T-helper 1 cell treated with Interleukin-12 subunit alpha and Interleukin-12 subunit beta and Interleukin-4 antibody, amounts not matched to agents 30 μg/mL and 1 μg/mL, for 36 hours (primary cell): ENCODE measurements at regions not wholly inside any gene's neighbourhood (a gene's known extent, or its start where the extent isn't known, plus 50 kb on each side); places are given as distances from the start of the nearest gene placed in this dataset.
"Not testable (repeated sequence)": the region's sequence is repeated elsewhere in the genome, so short reads cannot be mapped to it uniquely, and the experiment has no call there.

ENCODE experiments used
- H3K27ac Mint-ChIP-seq: one replicate; pipeline ENCODE4 v1.8.0; 2021; ENCODE audit warnings: mild to moderate bottlenecking, mixed read lengths
- H3K27me3 Mint-ChIP-seq: one replicate; pipeline ENCODE4 v1.8.0; 2021; ENCODE audit warnings: low read depth, mixed read lengths
- H3K36me3 Mint-ChIP-seq: one replicate; pipeline ENCODE4 v1.8.0; 2021; ENCODE audit warnings: low read depth, mixed read lengths
- H3K4me1 Mint-ChIP-seq: one replicate; pipeline ENCODE4 v1.8.0; 2021; ENCODE audit warnings: low read depth, mixed read lengths
- H3K4me3 Mint-ChIP-seq: one replicate; pipeline ENCODE4 v1.8.0; 2021; ENCODE audit warnings: mild to moderate bottlenecking, moderate library complexity, mixed read lengths
- H3K9me3 Mint-ChIP-seq: one replicate; pipeline ENCODE4 v1.8.0; 2021; ENCODE audit warnings: mixed read lengths

- no peaks in the 10 kb centered on the region for H3K36me3 Mint-ChIP-seq
- no peaks in the 10 kb centered on the region for H3K27me3 Mint-ChIP-seq
- no peak overlapping the region for H3K27ac Mint-ChIP-seq
- H3K4me3 Mint-ChIP-seq: no peak overlapping the region
- no peaks in the 10 kb centered on the region for H3K9me3 Mint-ChIP-seq
- H3K4me1 Mint-ChIP-seq: no peaks in the 10 kb centered on the region
These were observed 201.8 kb downstream of the SIPA1L2 start for GRCh38 chr1:232428036-232428645.

- Mint-ChIP-seq H3K4me3 (no peak overlapping the region), H3K27me3 (no peaks in the 10 kb centered on the region)
These were observed 203.1 kb downstream of the SIPA1L2 start for GRCh38 chr1:232426801-232427200.

GRCh38 chr1:232425421-232425820 is 204.5 kb downstream of the SIPA1L2 start:
- Mint-ChIP-seq H3K27ac (no peak overlapping the region), H3K36me3 (no peaks in the 10 kb centered on the region), H3K4me1 (peaks cover 2% of the 10 kb centered on the region), H3K9me3 (no peaks in the 10 kb centered on the region), H3K27me3 (no peaks in the 10 kb centered on the region), H3K4me3 (no peak overlapping the region)

More at GRCh38 chr1:232426801-232427200, 203.1 kb downstream of the SIPA1L2 start:
- Mint-ChIP-seq H3K9me3 (no peaks in the 10 kb centered on the region), H3K36me3 (no peaks in the 10 kb centered on the region), H3K27ac (no peak overlapping the region), H3K4me1 (peaks cover 2% of the 10 kb centered on the region)

DNA sequence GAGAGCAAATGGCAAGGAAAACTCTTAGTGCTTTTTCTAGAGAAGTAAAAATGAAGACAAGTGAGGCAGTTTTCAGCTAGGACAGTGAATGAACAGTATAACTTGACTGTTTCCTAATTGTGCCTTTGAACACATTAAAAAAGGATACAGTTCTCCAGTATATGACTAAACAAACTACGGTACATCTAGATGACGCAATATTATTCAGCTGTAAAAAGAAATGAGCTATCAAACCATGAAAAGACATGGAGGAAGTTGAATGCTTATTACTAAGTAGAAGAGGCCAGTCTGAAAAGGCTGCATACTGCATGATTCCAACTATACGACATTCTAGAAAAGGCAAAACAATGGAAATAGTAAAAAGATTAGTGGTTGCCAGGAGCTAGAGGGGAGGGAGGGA is 206.3 kb downstream of the SIPA1L2 start:
- H3K36me3 Mint-ChIP-seq: no peaks in the 10 kb centered on the region
- H3K27me3 Mint-ChIP-seq: no peaks in the 10 kb centered on the region
- no peak overlapping the region for H3K4me3 Mint-ChIP-seq
- H3K27ac Mint-ChIP-seq: no peak overlapping the region
- H3K4me1 Mint-ChIP-seq: peaks cover 2% of the 10 kb centered on the region
- H3K9me3 Mint-ChIP-seq: no peaks in the 10 kb centered on the region

GRCh38 chr1:232422898-232423297 is 207.0 kb downstream of the SIPA1L2 start:
- Mint-ChIP-seq H3K27ac (no peak overlapping the region), H3K9me3 (no peaks in the 10 kb centered on the region), H3K36me3 (no peaks in the 10 kb centered on the region), H3K4me1 (peaks cover 2% of the 10 kb centered on the region), H3K4me3 (no peak overlapping the region), H3K27me3 (no peaks in the 10 kb centered on the region)

DNA sequence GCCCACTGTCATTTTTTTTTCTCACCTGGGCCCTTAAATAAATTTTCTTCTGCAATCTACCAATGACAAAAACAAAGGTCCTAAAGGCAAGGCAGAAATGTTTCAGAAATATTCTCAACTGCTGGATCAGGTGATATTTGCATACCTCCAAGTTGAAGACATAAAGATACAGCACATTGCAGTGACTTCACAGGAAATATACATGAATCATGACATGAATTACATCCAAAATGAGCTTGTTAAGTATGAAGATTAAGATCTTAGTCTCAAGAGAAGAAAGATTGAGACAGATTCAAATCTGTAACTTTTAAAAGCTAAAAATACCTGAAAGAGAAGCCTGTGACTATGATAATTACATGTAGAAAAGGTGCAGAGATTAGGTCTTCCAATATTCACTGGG is 207.8 kb downstream of the SIPA1L2 start:
- Mint-ChIP-seq H3K27me3 (no peaks in the 10 kb centered on the region), H3K4me1 (peaks cover 2% of the 10 kb centered on the region), H3K36me3 (no peaks in the 10 kb centered on the region), H3K4me3 (no peak overlapping the region), H3K9me3 (no peaks in the 10 kb centered on the region), H3K27ac (no peak overlapping the region)

GRCh38 chr1:232421143-232421796 is 208.7 kb downstream of the SIPA1L2 start:
- Mint-ChIP-seq H3K9me3 (no peaks in the 10 kb centered on the region), H3K36me3 (no peaks in the 10 kb centered on the region), H3K4me1 (peaks cover 2% of the 10 kb centered on the region), H3K4me3 (no peak overlapping the region), H3K27me3 (no peaks in the 10 kb centered on the region), H3K27ac (no peak overlapping the region)

GRCh38 chr1:232417636-232418248 is 212.2 kb downstream of the SIPA1L2 start:
- H3K36me3 Mint-ChIP-seq: no peaks in the 10 kb centered on the region

GRCh38 chr1:232416026-232416568 is 213.8 kb downstream of the SIPA1L2 start:
- Mint-ChIP-seq H3K9me3 (no peaks in the 10 kb centered on the region), H3K27ac (no peak overlapping the region), H3K4me3 (no peak overlapping the region), H3K4me1 (no peaks in the 10 kb centered on the region), H3K27me3 (no peaks in the 10 kb centered on the region), H3K36me3 (no peaks in the 10 kb centered on the region)

More at GRCh38 chr1:232417636-232418248, 212.2 kb downstream of the SIPA1L2 start:
- Mint-ChIP-seq H3K27ac (no peak overlapping the region), H3K9me3 (no peaks in the 10 kb centered on the region), H3K4me3 (no peak overlapping the region), H3K27me3 (no peaks in the 10 kb centered on the region), H3K4me1 (peaks cover 2% of the 10 kb centered on the region)

DNA sequence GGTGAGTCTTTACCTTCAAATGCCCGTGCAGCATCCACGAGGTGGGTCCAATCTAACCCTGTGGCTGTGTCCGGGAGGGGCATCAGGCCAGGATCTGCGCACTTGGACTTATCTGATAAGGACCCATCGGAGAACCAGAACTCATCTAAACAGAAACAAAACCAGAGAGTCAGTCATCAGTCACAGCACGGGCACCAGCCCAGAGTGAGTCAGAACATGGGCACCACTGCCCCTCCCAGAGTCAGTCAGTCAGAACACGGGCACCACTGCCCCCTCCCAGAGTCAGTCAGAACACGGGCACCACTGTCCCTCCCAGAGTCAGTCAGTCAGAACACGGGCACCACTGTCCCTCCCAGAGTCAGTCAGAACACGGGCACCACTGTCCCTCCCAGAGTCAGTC is 214.5 kb downstream of the SIPA1L2 start:
- H3K27ac Mint-ChIP-seq, H3K36me3 Mint-ChIP-seq, H3K4me1 Mint-ChIP-seq, H3K27me3 Mint-ChIP-seq, H3K9me3 Mint-ChIP-seq, H3K4me3 Mint-ChIP-seq: not testable (repeated sequence)

GRCh38 chr1:232414100-232414499 is 215.8 kb downstream of the SIPA1L2 start:
- no peak overlapping the region for H3K27ac Mint-ChIP-seq
- no peak overlapping the region for H3K4me3 Mint-ChIP-seq
- H3K4me1 Mint-ChIP-seq: no peaks in the 10 kb centered on the region
- peaks cover 9% of the 10 kb centered on the region for H3K9me3 Mint-ChIP-seq
- no peaks in the 10 kb centered on the region for H3K36me3 Mint-ChIP-seq
- no peaks in the 10 kb centered on the region for H3K27me3 Mint-ChIP-seq

GRCh38 chr1:232413674-232414073 is 216.3 kb downstream of the SIPA1L2 start:
- H3K27ac Mint-ChIP-seq: no peak overlapping the region

GRCh38 chr1:232409584-232409983 is 220.3 kb downstream of the SIPA1L2 start:
- Mint-ChIP-seq H3K4me3 (no peak overlapping the region), H3K36me3 (no peaks in the 10 kb centered on the region), H3K27ac (no peak overlapping the region), H3K9me3 (peaks cover 9% of the 10 kb centered on the region), H3K4me1 (no peaks in the 10 kb centered on the region), H3K27me3 (no peaks in the 10 kb centered on the region)

More at GRCh38 chr1:232413674-232414073, 216.3 kb downstream of the SIPA1L2 start:
- no peaks in the 10 kb centered on the region for H3K36me3 Mint-ChIP-seq
- no peak overlapping the region for H3K4me3 Mint-ChIP-seq
- peaks cover 9% of the 10 kb centered on the region for H3K9me3 Mint-ChIP-seq
- no peaks in the 10 kb centered on the region for H3K27me3 Mint-ChIP-seq
- H3K4me1 Mint-ChIP-seq: no peaks in the 10 kb centered on the region

GRCh38 chr1:232407120-232407519 is 222.8 kb downstream of the SIPA1L2 start:
- no peak overlapping the region for H3K4me3 Mint-ChIP-seq
- H3K9me3 Mint-ChIP-seq: peaks cover 9% of the 10 kb centered on the region
- no peaks in the 10 kb centered on the region for H3K27me3 Mint-ChIP-seq
- no peaks in the 10 kb centered on the region for H3K36me3 Mint-ChIP-seq
- H3K4me1 Mint-ChIP-seq: no peaks in the 10 kb centered on the region
- no peak overlapping the region for H3K27ac Mint-ChIP-seq

DNA sequence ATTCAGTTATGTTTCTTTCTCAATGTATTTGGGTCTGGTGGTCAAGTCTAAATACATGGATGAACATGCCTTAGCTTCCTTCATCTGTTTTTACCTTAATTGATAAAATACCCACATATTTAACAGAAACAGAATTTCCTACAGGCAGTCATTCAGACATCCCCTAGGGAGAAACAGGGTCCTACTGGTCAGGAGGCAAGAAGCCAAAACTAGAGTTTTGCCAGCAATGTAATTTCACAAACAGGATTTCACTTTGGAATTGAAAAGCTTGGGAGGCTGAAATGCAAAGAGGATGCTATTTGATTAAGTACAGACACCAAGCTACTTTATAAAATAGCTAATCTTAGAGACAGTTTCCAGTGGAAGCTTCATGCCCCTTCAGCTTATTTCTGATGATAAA is 224.2 kb downstream of the SIPA1L2 start:
- Mint-ChIP-seq H3K9me3 (peaks cover 9% of the 10 kb centered on the region), H3K27me3 (no peaks in the 10 kb centered on the region), H3K4me3 (no peak overlapping the region), H3K27ac (no peak overlapping the region), H3K4me1 (no peaks in the 10 kb centered on the region), H3K36me3 (no peaks in the 10 kb centered on the region)
